HepG2 (cell line): ENCODE measurements at regions not wholly inside any gene's neighbourhood (a gene's known extent, or its start where the extent isn't known, plus 50 kb on each side); places are given as distances from the start of the nearest gene placed in this dataset.

Experiments
- CTCF ChIP-seq: sonication (generic); formaldehyde crosslinking; IDR thresholded peaks from 2 replicates; pipeline ENCODE4 v1.5.0; 2020; ENCODE audit warnings: mild to moderate bottlenecking, missing genetic modification reagents, moderate library complexity
- EZH2 ChIP-seq: conservative IDR thresholded peaks from 2 replicates; pipeline ENCODE4 v1.6.1; 2012; ENCODE audit warnings: mild to moderate bottlenecking, low read depth, low read length, moderate library complexity
- HNRNPL ChIP-seq: fragments of 200-400 bp; formaldehyde crosslinking; IDR thresholded peaks from 2 replicates; pipeline ENCODE4 v1.6.1; 2017; ENCODE audit warnings: mild to moderate bottlenecking, low read depth, low read length
- RXRB ChIP-seq: IDR thresholded peaks from 2 replicates; pipeline ENCODE4 v1.6.1; 2016; ENCODE audit warnings: borderline replicate concordance, missing genetic modification reagents, missing compliant biosample characterization
- SRF ChIP-seq: IDR thresholded peaks from 2 replicates; pipeline ENCODE4 v1.6.1; 2011; ENCODE audit warnings: mild to moderate bottlenecking, low read depth, low read length, moderate library complexity
- ZNF329 ChIP-seq: sonication (generic); formaldehyde crosslinking; IDR thresholded peaks from 2 replicates; pipeline ENCODE4 v1.9.0; 2021; ENCODE audit warnings: low read depth, mild to moderate bottlenecking, missing genetic modification reagents

- no peak for TF ChIP-seq EZH2
- TF ChIP-seq SRF = no peak
- no peak for TF ChIP-seq HNRNPL
- TF ChIP-seq CTCF = no peak
- TF ChIP-seq RXRB (CRISPR knock-in tag) = no peak
- TF ChIP-seq ZNF329 (CRISPR knock-in tag) = no peak
These were observed 223.2 kb upstream of the FAR2 start for GRCh38 chr12:28925719-28926376.
